GM19324 (cell line): ENCODE measurements at regions not wholly inside any gene's neighbourhood (a gene's known extent, or its start where the extent isn't known, plus 50 kb on each side); places are given as distances from the start of the nearest gene placed in this dataset.

Experiments used
- ATAC-seq: cut with Tn5 transposase; IDR thresholded peaks from one replicate; pipeline ENCODE4 v1.9.1; 2021; ENCODE audit warnings: mild to moderate bottlenecking, moderate library complexity; ENCODE audit not compliant: unreplicated experiment, low FRiP score

DNA sequence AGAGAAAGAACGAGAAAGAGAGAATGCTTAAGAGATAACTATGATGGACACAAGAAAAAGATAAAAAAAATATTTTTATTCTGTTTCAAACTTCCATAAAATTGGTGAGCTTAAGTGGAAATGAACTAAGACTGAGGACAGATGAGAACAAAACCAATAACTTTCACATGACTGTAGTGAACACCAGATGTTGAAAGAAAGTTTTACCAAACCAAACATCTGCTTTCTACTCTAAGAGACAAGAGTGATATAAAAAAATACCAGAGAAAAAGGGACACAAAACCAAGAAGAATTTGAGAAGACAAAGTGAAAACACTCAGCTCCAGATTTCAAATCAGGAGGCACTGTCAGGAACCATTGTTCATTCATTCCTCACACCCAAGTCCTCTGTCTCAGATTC, 147.9 kb downstream of the IMPG2 start:
- ATAC-seq, result no peak

DNA sequence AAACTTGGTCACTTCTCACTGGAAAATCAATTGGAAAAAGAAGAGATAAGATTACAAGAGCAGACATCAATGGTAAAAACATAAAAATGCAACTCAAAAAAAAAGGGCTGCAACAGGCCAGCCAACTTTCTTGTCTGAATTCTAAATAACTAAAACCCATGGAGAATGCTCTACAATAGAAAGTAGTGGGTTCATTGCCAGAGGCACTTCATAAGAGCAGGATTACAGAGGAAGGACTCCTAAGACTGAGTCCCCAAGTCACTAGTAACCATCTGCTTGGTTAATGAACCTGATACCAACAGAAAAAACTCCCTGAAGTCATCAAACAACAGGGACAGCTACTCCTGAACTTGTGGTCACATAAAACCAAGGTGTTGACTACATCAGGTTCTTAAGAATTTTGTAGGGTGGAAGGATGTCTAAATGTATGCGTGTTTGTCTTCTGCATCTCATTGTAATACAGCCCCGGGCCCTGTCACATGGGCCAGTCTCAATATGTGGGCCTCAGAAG, 148.6 kb downstream of the IMPG2 start:
- no peak for ATAC-seq

DNA sequence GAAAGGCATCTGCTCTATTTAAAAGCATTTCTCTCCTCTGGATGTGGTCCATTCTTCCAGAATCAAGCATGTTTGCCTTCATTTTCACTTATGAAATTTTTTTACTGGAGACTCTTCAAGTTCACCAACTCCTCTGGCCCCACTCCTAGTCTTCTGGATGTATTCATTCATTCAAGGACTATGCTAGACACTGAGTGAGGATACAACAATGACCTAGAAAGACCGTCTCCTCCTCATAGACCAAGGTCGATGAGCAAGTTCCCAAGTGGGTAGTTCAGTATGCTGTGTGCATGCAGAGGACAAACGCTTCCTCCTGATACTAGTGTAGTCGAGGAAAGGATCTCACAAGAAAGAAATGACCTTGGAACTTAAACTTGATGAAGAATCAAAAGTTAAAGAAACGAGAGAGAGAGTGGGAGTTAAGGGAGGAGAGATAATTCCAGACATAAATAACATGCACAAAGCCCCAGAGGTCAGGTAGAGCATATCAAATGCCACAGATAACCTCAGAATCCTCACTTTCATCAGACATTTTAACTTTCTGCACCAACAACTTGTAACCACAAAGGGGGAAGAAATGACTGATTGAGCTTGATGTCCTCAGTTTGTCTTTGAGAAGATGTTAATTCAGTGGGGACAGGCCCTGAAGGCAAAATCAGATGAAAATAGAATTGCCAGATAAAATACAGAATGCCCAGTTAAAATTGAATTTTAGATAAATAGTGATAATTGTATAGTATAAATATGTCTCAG, 149.4 kb downstream of the IMPG2 start:
- no peak for ATAC-seq

DNA sequence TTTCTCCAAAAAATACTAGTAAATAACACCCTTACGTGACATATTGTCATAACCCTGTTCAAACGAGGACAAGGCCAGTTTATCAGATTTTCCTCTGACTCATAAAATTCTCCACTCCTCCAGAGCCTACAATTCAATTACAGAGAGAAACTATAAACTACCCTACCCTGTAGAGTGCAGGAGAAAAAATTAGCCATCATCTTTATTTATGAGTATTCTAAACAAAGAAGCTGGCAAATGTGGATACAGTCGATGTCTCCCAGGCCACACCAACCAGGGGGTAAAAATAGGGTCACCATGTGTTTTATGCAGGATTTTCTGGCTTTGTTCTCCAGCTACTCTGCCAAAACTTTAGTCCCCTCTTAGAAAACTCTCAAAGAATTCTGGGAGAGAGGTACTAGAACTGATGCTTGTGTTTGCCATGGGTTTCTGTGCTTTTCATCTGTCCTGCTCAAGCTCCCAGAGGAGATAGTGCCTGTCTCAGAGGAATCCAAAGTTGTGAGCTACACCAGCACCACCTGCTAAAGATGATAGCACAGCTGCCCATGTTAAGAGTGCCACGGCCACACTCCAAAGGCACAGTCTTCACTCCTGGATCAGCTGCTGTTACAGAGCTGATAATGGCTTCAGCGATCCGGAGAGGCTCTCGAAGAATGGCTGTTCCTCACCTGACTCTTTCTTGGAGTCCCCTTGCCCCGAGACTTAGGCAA, 150.2 kb downstream of the IMPG2 start:
- no peak for ATAC-seq

DNA sequence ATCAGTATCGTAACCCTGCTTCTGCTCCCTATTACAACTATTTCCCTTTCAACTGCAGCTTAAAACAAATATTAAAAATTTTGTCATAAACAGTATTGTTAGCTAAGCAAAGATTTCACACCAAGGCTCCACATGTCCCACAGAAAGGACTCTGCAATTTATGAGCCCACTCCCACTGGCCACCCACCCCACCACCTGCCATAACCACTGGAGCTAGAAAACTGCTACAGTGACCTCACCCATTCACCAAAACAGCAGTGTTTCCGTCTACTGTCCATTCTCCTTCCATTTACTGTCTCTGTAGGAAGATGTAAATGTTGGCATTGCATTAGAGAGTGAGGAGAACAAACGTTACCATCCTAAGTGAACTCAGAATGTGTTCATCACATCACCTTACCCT, 150.9 kb downstream of the IMPG2 start:
- ATAC-seq, result no peak

DNA sequence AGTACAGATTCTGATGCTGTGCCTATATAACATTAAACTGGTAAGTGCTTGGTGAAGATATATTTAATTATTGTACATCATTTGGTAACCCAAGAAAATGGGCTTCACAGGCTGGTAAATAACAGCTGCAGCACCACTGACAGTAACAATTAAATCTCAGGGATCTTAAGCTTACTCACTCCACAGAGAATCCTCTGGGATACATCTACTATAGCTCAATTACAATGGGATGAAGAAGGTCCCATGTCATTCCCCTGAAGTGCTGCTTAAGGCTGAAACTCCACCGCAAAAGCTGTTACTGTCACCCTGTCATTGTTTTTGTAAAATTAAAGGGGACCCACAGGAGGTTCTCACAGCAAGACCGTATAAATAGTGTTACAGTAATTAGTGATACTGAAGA, 153.0 kb downstream of the IMPG2 start:
- no peak for ATAC-seq

DNA sequence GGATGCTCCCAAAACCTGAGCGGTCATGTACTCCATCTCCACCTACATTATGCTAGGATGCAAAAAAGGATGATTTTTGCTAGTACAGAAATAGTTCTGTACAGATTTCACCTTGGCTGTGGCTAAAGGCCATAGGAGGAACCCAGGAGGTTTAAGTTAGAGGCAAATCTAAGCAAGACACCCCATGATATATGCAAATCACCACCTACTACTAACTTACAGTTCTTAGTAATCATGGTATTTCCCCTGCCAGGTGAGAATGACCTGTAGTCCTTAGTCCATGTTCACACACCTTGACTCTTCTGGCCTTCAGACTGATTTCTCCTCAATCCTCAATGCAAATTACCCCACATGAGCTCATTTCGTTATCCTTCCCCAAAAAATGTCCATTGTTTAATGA, 154.2 kb downstream of the IMPG2 start:
- no peak for ATAC-seq

DNA sequence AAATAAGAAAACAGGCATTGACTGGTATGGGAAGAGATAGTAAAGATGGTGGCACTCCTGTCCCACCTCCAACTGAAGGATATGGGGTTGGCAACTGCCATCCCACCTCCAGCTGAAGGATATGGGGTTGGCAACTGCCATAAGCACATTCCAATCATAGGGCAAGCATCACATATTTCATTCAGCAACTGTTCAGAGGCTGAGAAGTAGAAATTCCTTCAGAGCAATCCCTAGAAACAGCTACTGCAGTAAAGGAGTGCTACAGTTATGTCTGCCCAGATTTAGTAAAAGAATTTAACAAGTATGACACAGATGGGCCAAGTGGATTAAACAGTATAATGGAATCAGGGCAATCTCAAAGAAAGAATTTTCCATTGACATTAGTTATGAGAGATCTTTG, 156.8 kb downstream of the IMPG2 start:
- no peak for ATAC-seq

DNA sequence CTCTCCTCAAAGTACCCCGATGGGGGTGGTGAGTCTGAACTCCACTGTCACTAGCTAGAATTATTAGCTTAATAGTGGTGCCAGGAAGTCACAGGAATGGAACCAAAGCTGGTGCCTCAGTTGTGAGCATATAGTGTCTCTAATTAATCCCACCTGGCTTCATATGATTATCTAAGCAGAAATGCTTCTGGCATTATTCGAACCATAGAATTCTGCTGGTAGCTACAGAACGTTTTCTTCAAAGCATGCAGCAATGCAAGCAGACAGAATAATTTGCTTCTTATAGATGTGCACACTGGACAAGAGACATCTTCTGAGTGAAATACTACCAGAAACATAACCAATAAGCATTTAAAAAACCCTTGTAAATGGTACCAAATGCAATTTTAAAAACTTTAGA, 160.9 kb downstream of the IMPG2 start:
- ATAC-seq, result no peak

DNA sequence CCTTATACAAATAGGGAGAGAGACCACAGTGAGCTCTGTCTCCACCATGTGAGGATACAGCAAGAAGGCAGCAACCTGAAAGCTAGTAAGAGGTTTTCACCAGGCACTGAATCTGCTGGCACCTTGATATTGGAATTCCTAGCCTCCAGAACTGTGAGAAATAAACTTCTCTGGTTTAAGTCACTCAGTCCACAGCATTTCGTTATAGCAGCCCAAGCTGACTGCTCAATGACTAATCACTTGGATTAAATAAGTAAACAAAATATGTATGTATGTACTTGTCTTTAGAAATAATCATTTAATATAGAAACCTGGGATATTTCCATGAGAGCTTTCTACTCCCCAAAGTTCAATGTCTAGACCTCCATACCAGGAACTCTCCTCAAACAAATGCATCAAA, 162.0 kb downstream of the IMPG2 start:
- ATAC-seq, result no peak

DNA sequence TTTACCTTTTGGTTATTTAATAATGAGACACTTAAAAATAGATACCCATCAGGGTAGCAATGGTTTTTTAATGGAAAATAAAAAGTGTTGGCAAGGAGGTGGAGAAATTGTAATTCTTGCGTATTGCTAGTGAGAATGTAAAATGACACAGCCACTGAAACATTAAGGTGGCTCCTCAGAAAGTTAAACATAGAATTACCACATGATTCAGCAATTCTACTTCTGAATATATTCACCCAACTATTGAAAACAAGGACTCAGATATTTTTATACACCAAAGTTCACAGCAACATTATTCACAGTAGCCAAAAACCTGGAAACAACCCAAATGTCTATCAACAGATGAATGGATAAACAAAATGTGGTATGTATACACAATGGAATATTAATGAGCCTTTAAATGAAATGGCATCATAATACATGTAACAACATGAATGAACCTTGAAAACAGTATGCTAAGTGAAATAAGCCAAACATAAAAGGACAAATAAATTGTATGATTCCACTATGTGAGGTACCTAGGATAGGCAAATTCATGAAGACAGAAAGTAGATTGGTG, 163.5 kb downstream of the IMPG2 start:
- no peak for ATAC-seq

DNA sequence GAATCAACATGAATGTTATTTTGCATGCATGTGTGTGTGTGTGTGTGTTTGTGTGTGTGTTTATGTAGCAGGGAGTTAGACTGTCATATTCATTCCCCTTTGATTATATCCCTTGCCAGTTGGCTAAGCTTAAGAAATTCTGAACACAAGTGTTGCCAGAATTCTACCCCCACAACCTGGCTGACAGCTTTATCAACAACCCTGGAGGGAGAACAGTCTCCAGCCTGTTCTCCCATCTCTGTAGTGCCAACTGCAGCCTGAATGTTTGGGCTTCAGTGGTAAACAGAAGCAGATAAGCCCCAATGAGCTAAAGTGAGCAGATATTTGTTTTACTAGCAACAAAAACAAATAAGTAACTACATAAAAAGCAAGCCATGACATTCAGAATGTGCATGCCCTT, 162.6 kb upstream of the ABI3BP start:
- ATAC-seq, result no peak

DNA sequence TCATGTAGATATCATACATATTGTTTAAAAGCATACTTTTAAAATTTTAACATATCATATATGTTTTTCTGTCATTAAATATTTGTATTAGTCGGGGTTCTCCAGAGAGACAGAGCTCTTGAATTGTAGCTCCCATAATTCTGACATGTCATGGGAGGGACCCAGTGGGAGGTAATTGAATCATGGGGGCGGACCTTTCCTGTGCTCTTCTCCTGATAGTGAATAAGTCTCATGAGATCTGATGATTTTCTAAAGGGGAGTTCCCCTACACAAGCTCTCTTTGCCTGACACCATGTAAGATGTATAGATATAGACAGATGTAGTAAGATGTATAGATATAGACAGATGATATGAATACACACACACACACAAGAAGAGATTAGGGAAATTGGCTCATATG, 161.2 kb upstream of the ABI3BP start:
- no peak for ATAC-seq

DNA sequence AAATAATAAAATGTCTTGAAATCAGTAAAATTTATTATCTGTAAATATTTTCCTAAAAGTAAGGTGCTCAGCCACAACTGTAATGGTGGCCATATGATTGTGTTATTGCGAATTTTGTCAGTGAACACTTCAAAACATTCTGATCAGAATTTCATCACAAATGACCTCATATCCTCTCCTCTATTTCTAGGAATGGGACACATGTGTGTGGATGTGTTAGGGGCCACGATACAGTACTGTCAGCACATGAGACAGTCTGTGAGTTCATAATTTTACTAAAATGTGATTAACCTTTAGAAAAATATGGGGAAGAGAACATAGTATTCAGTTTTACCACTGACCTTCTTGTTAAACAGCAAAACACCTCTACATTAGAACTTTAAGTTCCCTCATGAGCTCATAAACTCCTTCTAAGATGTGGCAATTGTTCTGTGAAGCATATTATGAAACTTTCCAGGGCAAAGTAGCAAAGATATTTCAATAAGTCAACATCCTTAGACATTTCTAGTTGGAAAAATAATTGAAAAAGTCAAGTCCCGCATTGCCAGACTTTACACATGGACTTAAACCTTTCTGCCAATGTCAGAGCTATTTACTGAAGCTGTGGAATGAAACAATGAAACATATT, 158.2 kb upstream of the ABI3BP start:
- no peak for ATAC-seq

DNA sequence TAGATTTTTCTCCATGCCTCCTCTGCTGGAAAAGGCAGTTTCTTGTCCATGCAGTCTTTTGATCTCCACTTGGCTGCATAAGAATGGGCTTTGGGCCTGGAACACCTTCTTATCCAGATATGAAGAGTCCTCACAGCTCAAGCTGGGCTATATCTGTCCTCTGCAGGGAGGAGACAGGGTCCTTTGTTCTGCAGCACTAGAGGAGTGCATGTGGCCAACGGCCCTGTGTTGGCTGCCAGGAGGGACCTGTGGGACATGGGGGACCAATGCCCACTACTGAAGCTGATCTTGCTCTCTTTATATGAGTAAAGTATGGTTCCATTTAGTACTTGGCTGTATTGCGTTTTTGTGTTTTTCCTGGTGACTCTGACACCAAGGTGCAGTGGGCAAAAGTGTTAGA, 157.3 kb upstream of the ABI3BP start:
- no peak for ATAC-seq

DNA sequence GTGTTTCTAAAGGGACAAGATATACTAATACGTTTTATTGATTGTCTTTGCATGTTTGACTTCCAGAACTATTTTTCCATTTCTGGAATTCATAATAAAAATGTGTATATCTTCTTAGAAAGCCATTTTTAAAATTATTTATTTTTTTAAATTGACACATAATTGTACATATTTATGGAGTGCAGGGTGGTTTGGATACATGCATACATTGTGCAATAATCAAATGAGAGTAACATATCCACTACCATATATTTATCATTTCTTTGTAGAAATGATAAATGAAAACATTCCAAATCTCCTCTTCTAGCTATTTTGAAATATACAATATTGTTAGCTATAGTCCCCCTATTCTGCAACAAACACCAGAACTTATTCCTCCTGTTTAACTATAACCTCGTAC, 156.5 kb upstream of the ABI3BP start:
- no peak for ATAC-seq

DNA sequence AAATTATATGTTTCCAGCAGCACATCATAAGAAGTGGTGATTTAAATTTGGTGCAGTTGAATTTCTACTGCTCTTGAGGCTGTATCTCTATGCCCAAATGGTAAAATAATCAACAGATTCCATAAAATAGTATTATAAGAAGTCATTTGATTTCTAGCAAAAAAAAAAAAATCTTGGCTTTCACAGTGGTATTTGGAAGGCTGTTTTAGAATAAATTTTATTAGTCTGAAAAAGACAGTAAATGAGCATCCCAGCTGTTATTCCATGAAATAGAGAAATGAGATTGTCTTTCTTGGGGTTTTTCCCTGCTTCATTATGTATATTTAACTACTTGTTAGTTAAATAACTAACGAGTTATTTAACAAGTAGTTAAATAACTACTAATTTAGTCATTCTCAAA, 156.0 kb upstream of the ABI3BP start:
- no peak for ATAC-seq

DNA sequence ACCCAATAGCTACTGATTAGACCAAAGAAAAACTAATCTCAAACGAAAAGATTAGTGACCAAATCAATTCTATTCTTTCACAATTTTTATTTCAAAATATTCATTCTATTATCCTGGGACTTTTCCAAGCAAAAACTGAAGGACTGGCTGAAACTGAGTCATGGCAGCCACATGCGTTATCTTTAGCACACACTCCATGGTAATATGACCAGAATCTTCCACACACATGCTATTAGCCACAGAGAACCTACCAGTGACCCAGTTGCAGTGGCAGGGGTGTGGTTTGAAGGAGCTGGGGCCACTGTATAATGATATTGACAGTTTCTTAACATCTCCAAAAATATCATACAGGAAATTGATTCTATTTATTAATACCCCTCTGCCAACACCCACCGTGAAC, 154.8 kb upstream of the ABI3BP start:
- no peak for ATAC-seq

DNA sequence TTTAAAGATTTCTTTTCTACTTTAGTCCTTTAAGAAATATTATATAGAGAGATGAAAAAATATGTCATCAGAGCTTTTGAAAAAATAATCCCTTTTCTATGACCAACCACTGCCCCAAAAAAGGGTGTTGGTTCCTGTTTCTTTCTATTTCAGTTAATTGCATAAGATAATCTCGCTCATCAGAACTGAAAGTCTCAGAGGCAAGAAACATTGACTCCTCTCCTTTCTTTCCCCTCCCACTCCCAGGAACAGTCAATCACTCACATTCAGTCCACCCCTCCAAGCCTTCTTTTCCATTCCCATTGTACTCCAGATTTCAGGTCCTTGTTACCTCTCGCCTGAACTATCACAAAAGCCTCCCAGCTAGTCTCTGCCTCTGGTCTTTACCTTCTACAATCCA, 153.7 kb upstream of the ABI3BP start:
- no peak for ATAC-seq

DNA sequence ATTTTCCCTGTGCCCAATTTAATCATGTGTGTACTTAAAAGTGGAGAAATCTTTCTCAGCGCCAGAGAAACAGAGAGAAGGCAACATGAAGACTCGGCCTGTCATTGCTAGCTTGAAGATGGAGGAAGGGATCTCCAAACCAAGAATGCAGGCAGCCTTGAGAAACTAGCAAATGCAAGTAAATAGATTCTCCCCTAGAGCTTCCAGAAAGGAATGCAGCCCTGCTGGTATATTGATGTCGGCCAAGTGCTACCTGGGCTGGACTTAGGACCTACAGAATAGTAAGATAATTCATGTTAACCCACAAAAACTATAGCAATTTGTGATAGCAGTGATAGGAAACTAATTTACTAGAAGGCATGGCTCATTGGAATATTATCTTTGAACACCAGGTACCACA, 150.9 kb upstream of the ABI3BP start:
- no peak for ATAC-seq

DNA sequence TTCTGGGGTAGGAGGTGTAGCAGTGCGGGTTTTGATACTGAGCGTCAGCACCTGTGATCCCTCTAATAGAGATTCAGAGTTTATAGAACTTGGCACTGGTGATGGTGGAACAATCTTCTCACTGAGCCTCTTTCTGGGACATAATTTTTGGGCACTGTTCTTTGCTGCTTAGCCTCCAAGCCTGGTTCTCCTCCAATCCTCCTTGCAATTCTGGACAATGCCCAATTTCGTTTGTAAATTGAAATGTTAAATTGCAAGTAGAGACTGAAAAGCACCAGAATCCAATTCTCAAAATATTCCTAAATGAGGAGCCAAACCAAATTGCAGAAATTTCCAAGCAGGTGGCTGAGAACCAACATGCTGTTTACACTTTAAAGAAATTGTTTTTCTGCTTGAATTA, 149.8 kb upstream of the ABI3BP start:
- ATAC-seq, result no peak
